GM18505 (cell line): ENCODE measurements at regions not wholly inside any gene's neighbourhood (a gene's known extent, or its start where the extent isn't known, plus 50 kb on each side); places are given as distances from the start of the nearest gene placed in this dataset.
"Not testable (repeated sequence)": the region's sequence is repeated elsewhere in the genome, so short reads cannot be mapped to it uniquely, and the experiment has no call there.

Experiments used
- ATAC-seq: cut with Tn5 transposase; IDR thresholded peaks from one replicate; pipeline ENCODE4 v1.9.1; 2021; ENCODE audit not compliant: unreplicated experiment
- POLR2A ChIP-seq: IDR thresholded peaks from 4 replicates; pipeline ENCODE4 v1.6.1; 2011; ENCODE audit warnings: borderline replicate concordance; ENCODE audit not compliant: insufficient read depth, insufficient read length; ENCODE audit errors: extremely low read depth

GRCh38 chr1:189313488-189313887, 1164.2 kb downstream of the BRINP3 start:
- TF ChIP-seq POLR2A, result no peak
- ATAC-seq, result no peak

GRCh38 chr1:189315035-189315901, 1162.4 kb downstream of the BRINP3 start:
- TF ChIP-seq POLR2A, result no peak
- ATAC-seq, result no peak

GRCh38 chr1:189323091-189323490, 1154.6 kb downstream of the BRINP3 start:
- ATAC-seq, result no peak
- TF ChIP-seq POLR2A, result no peak

- ATAC-seq, result not testable (repeated sequence)
These were observed 1146.6 kb downstream of the BRINP3 start for GRCh38 chr1:189331071-189331470.

GRCh38 chr1:189336115-189337100, 1141.3 kb downstream of the BRINP3 start:
- ATAC-seq, result no peak
- TF ChIP-seq POLR2A, result no peak

- no peak for ATAC-seq
These were observed 1128.1 kb downstream of the BRINP3 start for GRCh38 chr1:189349607-189350006.

GRCh38 chr1:189350983-189351616, 1126.6 kb downstream of the BRINP3 start:
- no peak for ATAC-seq
- TF ChIP-seq POLR2A, result no peak

More at GRCh38 chr1:189349607-189350006, 1128.1 kb downstream of the BRINP3 start:
- no peak for TF ChIP-seq POLR2A

GRCh38 chr1:189351960-189352359, 1125.7 kb downstream of the BRINP3 start:
- no peak for ATAC-seq
- no peak for TF ChIP-seq POLR2A

GRCh38 chr1:189356206-189356605, 1121.5 kb downstream of the BRINP3 start:
- no peak for TF ChIP-seq POLR2A
- ATAC-seq, result no peak

- no peak for TF ChIP-seq POLR2A
- ATAC-seq, result no peak
These were observed 1120.3 kb downstream of the BRINP3 start for GRCh38 chr1:189357317-189357716.

- ATAC-seq, result no peak
These were observed 1108.1 kb downstream of the BRINP3 start for GRCh38 chr1:189369612-189370011.

GRCh38 chr1:189374816-189375215, 1102.8 kb downstream of the BRINP3 start:
- ATAC-seq, result no peak
- no peak for TF ChIP-seq POLR2A

More at GRCh38 chr1:189369612-189370011, 1108.1 kb downstream of the BRINP3 start:
- no peak for TF ChIP-seq POLR2A

- no peak for ATAC-seq
- no peak for TF ChIP-seq POLR2A
These were observed 1072.2 kb downstream of the BRINP3 start for GRCh38 chr1:189405419-189405818.
